HUES64 (cell line): ENCODE measurements at regions not wholly inside any gene's neighbourhood (a gene's known extent, or its start where the extent isn't known, plus 50 kb on each side); places are given as distances from the start of the nearest gene placed in this dataset.

Experiments used
- H3K27ac ChIP-seq: 2 replicates; pipeline ENCODE4 v1.7.0; 2013; ENCODE audit warnings: low read depth, low read length, inconsistent platforms
- H3K27me3 ChIP-seq: 2 replicates; pipeline ENCODE4 v1.6.1; 2013; ENCODE audit warnings: mild to moderate bottlenecking, low read length; ENCODE audit not compliant: insufficient read depth
- H3K36me3 ChIP-seq: 2 replicates; pipeline ENCODE4 v1.6.1; 2013; ENCODE audit warnings: mild to moderate bottlenecking, low read length; ENCODE audit not compliant: insufficient read depth
- H3K4me1 ChIP-seq: 2 replicates; pipeline ENCODE4 v1.6.1; 2013; ENCODE audit warnings: mild to moderate bottlenecking, low read length, moderate library complexity; ENCODE audit not compliant: insufficient read depth
- H3K4me3 ChIP-seq: 2 replicates; pipeline ENCODE4 v1.5.1; 2013; ENCODE audit warnings: mild to moderate bottlenecking, low read length, moderate library complexity
- H3K9ac ChIP-seq: 2 replicates; pipeline ENCODE4 v1.6.1; 2013; ENCODE audit warnings: mild to moderate bottlenecking, low read depth, low read length
- H3K9me3 ChIP-seq: 2 replicates; pipeline ENCODE4 v1.6.1; 2013; ENCODE audit warnings: low read depth, low read length; ENCODE audit not compliant: insufficient read depth
- WGBS: fragments of 150-250, 120-280 bp; methylation state at CpG from one replicate; pipeline ENCODE4 v1.1.7; 2013; ENCODE audit warnings: missing lambda C conversion rate; 5-methylcytosine and 5-hydroxymethylcytosine counted together

DNA sequence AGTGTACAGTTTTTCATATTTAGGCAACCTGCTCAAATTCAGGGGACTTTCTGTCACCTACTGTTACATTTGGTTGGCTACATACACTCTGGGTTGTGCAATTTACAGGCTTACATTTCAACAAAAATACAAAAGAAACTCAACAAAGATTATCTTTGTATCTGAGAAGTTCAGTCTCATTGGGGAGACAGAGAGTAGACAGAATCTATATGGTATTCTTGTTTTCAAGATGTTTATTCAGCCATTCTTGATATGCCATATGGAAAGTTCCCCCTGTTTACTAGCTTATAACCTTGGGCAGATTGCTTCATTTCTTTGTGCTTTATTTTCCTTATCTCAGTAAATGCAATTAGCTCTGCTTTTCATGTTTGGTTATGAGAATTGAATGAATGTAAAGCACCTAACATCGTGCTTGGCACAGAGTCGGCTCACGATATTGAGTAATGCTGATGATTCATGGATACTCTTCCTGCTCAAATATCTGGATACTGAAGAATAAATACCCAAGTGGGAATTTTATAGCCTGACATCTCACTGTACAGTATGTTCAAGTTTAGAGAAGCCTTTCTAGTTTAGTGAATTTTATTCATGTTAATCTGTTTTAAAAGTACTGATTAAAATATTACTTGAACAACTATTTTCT lies 96.5 kb upstream of the PACRGL start:
- Histone ChIP-seq H3K4me1 (no peaks in the 10 kb centered on the region), H3K27ac (no peak overlapping the region), H3K36me3 (no peaks in the 10 kb centered on the region), H3K9me3 (no peaks in the 10 kb centered on the region), H3K27me3 (no peaks in the 10 kb centered on the region), H3K9ac (no peak overlapping the region), H3K4me3 (no peak overlapping the region)
- WGBS: 96% methylated on average over 3 of the region's 3 CpGs

DNA sequence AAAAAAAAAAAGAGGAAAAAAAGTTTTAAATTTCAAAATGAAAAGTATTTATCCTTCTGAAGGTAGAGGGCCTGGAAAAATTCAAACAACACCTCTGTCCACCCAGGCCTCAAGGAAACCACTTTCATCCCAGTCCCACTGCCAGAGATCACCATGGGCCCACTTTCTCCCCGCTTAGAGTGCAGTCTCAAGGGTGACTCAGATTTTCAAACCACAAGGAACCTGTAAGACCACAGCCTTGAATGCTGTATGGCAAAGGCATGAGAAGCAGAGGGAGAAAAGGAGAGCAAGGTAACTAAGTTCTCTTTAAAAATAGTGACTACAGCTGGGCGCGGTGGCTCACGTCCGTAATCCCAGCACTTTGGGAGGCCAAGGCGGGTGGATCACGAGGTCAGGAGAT lies 87.9 kb upstream of the PACRGL start:
- H3K9me3 ChIP-seq: no peaks in the 10 kb centered on the region
- WGBS: 94% methylated on average over 7 of the region's 7 CpGs
- H3K27ac ChIP-seq: no peak overlapping the region
- H3K27me3 ChIP-seq: no peaks in the 10 kb centered on the region
- no peak overlapping the region for H3K9ac ChIP-seq
- H3K36me3 ChIP-seq: no peaks in the 10 kb centered on the region
- H3K4me1 ChIP-seq: no peaks in the 10 kb centered on the region
- H3K4me3 ChIP-seq: no peak overlapping the region

DNA sequence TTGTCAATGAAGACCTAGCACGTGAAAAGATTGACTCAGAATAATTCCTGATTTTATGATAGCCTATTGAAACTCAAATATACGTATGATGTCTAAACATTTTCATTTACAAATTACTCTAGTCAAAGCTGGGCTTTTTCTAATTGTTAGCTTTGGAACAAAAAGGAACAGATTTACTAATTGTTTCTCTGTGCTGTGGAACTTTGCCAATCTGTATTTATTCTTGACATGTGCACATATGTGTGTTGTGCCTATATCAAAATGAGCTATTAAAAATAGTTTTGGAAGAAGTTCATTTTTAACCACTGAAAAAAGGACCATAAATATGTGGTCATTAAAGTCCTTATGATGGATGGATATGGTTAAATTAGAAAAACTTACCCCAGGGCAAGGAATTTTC lies 85.4 kb upstream of the PACRGL start:
- 83% methylated on average over 1 of the region's 2 CpGs for WGBS

DNA sequence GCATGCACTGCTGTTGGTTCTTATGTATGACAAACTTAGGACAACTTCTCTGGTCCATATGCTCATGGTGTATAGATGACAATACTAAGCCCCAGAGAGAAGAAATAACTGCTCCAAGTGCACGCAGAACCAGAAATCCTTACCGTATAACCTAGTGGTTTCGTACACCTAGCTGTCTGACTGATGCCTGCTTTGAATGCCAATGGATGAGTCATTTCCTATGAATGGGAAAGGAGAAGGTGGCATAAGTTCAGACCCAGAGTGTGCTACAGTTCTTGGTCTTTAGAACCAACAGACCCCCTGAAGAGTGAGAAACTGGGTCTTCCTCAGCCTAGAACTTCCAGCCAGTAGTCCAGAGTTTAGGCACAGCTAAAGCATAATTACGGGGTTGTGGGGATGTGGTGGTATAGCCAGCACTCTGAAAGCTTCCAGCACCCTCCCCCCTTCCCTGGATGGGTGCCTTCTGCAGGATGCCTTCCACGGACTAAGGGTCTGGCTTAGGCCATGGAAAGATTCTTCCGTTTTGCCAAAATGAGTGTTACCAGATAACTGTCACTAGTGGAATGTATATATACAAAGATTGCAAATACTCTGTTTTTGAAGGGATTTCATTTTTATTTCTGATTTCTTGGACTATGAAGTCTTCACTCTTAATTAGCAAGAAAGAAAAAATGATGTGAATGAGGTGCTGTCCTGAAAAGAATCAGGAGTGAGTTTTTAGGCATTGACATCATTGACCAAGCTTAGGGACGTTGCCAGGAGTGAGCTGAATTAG lies 84.6 kb upstream of the PACRGL start:
- H3K27ac ChIP-seq: no peak overlapping the region
- 96% methylated on average over 6 of the region's 7 CpGs for WGBS
- no peaks in the 10 kb centered on the region for H3K36me3 ChIP-seq

More for the DNA sequence above, 85.4 kb upstream of the PACRGL start:
- H3K9me3 ChIP-seq: no peaks in the 10 kb centered on the region
- H3K27me3 ChIP-seq: no peaks in the 10 kb centered on the region
- no peak overlapping the region for H3K4me3 ChIP-seq
- no peak overlapping the region for H3K27ac ChIP-seq
- H3K9ac ChIP-seq: no peak overlapping the region
- H3K36me3 ChIP-seq: no peaks in the 10 kb centered on the region
- H3K4me1 ChIP-seq: peaks cover 23% of the 10 kb centered on the region

DNA sequence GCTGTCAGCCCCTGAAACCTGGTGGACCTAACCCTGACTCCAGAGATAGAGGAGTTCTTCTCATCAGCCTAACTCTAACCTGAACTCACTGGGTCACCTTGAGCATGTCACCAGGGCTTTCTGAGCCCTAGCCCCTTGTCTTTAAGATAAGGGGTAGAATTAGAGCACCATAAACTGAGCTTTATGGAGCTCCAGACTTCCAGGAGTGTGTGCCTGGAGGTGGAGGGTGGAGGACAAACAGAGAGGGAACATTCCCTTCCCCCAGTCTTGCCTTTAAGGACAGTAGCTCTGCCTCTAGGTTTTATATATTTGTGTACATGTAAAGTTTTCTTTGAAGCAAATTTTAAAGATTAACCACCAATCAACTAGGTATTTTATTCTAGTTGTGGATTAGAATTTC lies 83.9 kb upstream of the PACRGL start:
- no peak overlapping the region for H3K9ac ChIP-seq
- H3K4me1 ChIP-seq: peaks cover 27% of the 10 kb centered on the region
- no peaks in the 10 kb centered on the region for H3K27me3 ChIP-seq
- no peaks in the 10 kb centered on the region for H3K9me3 ChIP-seq
- H3K27ac ChIP-seq: no peak overlapping the region
- no peak overlapping the region for H3K4me3 ChIP-seq
- no peaks in the 10 kb centered on the region for H3K36me3 ChIP-seq

More for the DNA sequence above, 84.6 kb upstream of the PACRGL start:
- Histone ChIP-seq H3K9ac (no peak overlapping the region), H3K4me1 (peaks cover 27% of the 10 kb centered on the region), H3K27me3 (no peaks in the 10 kb centered on the region), H3K4me3 (no peak overlapping the region), H3K9me3 (no peaks in the 10 kb centered on the region)

DNA sequence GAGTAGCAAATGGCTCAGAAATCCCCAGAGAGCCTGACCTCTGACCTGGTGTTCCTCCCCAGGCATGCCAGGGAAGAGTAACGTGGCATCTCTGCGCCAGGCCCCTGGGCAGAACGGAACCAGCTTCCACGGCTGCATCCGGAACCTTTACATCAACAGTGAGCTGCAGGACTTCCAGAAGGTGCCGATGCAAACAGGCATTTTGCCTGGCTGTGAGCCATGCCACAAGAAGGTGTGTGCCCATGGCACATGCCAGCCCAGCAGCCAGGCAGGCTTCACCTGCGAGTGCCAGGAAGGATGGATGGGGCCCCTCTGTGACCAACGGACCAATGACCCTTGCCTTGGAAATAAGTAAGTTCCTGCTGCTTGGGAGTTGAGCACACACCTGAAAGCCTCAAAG lies 83.4 kb upstream of the PACRGL start:
- 95% methylated on average over 8 of the region's 8 CpGs for whole genome bisulfite sequencing
- no peak overlapping the region for H3K4me3 ChIP-seq
- H3K9me3 ChIP-seq: no peaks in the 10 kb centered on the region
- H3K9ac ChIP-seq: no peak overlapping the region
- no peaks in the 10 kb centered on the region for H3K36me3 ChIP-seq
- peaks cover 27% of the 10 kb centered on the region for H3K4me1 ChIP-seq
- H3K27ac ChIP-seq: no peak overlapping the region
- H3K27me3 ChIP-seq: no peaks in the 10 kb centered on the region

DNA sequence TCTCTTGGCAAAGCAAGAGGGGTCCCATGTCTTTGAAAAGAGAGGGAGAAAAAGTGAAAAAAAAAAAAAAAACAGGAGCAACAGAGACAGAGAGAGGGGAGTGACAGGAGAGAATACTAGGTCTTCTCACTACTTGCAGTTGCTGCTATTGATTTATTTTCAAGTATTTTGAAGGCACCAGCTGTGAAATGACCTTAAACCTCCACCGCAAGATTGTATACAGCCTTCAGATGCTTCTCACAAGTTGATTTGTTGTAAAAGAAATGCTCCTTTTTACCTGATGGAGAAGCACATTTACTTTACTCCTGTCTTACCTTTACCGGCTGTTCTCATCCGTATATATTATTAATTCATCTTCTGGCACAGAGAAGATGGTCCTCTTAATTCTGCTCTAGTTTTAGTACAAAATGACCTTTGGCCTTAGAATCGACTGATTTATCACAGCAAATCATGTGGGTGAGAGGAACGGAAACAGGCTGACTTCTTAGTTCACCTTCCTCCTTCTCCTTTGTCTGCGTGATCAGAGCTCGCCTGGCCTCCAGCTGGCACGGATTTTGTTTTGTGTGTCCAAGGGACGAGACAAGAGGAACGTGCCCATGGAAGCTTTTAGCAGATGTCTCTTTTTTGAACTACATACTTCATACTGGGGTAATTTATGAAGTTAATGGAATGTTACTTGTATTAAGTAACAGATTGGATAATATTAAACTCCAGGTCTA lies 82.4 kb upstream of the PACRGL start:
- 73% methylated on average over 10 of the region's 10 CpGs for WGBS
- no peak overlapping the region for H3K27ac ChIP-seq

DNA sequence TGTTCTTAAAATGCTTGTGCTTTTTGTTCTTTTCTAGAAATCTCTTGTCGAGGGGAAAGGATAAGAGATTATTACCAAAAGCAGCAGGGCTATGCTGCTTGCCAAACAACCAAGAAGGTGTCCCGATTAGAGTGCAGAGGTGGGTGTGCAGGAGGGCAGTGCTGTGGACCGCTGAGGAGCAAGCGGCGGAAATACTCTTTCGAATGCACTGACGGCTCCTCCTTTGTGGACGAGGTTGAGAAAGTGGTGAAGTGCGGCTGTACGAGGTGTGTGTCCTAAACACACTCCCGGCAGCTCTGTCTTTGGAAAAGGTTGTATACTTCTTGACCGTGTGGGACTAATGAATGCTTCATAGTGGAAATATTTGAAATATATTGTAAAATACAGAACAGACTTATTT lies 81.5 kb upstream of the PACRGL start:
- no peak overlapping the region for H3K9ac ChIP-seq
- H3K36me3 ChIP-seq: no peaks in the 10 kb centered on the region
- no peaks in the 10 kb centered on the region for H3K27me3 ChIP-seq
- WGBS: 60% methylated on average over 12 of the region's 12 CpGs
- H3K27ac ChIP-seq: no peak overlapping the region
- H3K4me3 ChIP-seq: no peak overlapping the region
- H3K9me3 ChIP-seq: no peaks in the 10 kb centered on the region
- H3K4me1 ChIP-seq: peaks cover 27% of the 10 kb centered on the region

More for the DNA sequence above, 82.4 kb upstream of the PACRGL start:
- no peaks in the 10 kb centered on the region for H3K9me3 ChIP-seq
- H3K4me1 ChIP-seq: peaks cover 27% of the 10 kb centered on the region
- no peaks in the 10 kb centered on the region for H3K36me3 ChIP-seq
- H3K27me3 ChIP-seq: no peaks in the 10 kb centered on the region
- no peak overlapping the region for H3K9ac ChIP-seq
- no peak overlapping the region for H3K4me3 ChIP-seq

DNA sequence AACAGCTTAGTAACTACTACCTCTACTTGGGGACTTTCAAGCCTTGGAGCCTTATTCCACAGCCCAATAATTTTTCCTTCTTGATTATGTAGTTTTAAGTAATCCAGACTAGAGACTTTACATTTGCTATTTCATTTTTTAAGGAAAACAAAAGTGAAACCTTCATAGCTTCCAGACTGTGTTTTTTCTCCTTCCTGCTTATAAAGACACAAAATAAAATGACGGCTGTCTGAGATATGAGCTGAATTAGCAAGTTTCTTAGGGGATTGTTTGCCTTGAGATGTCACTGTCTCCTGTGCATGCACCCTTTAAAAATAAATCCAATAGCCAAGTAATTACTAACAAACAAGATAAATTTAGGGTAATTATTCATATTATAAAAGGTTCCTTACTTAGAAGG lies 78.8 kb upstream of the PACRGL start:
- peaks cover 27% of the 10 kb centered on the region for H3K4me1 ChIP-seq
- WGBS: no CpG with 5 or more reads among the region's 1 CpG
- no peaks in the 10 kb centered on the region for H3K36me3 ChIP-seq

DNA sequence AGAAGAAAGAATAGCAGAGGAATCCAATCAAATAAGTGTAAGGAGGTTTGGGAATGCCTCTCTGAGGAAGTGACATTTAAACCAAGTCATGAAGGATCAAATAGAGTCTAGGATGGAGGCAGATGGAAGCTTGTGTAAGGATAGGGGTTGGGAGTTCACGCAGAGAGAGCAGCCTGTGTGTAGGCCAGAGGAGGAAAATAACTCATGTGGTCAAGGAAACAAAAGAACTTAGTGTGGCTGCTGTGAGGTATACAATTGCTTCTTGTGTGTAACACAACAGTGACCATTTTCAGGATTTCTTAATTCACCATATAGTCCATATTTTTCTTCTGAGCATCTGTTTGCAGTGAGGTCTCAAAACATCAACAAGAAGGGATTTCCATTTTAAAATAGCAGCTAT lies 77.6 kb upstream of the PACRGL start:
- Histone ChIP-seq H3K4me1 (peaks cover 24% of the 10 kb centered on the region), H3K27me3 (no peaks in the 10 kb centered on the region), H3K27ac (no peak overlapping the region), H3K9me3 (0 out of 2 replicates have a peak, but pooled peaks cover under 1% of the 10 kb centered on the region), H3K9ac (no peak overlapping the region), H3K4me3 (no peak overlapping the region), H3K36me3 (no peaks in the 10 kb centered on the region)
- WGBS: 90% methylated on average over 1 of the region's 1 CpG

More for the DNA sequence above, 78.8 kb upstream of the PACRGL start:
- no peak overlapping the region for H3K27ac ChIP-seq
- no peak overlapping the region for H3K9ac ChIP-seq
- no peaks in the 10 kb centered on the region for H3K27me3 ChIP-seq
- H3K4me3 ChIP-seq: no peak overlapping the region
- H3K9me3 ChIP-seq: no peaks in the 10 kb centered on the region

DNA sequence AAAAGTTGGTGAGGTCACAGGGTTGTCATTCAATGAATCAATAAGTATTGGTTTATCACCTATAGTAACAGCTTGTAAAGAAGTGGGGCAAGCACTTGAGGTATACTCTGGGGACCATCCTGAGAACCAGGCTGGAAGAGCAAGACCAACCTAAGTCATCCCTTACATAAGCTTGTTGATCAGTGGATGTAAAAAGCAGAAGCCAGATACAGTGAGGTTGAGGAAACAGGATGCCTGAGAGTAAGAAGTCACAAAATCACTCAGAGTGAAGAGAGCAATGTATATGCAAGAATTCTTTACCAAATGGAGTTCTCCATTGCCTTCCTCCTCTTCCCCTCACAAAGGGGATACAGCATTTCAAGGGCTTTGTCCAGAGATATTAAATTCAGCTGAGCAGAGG lies 76.3 kb upstream of the PACRGL start:
- Histone ChIP-seq H3K9me3 (peaks cover 11% of the 10 kb centered on the region), H3K9ac (no peak overlapping the region), H3K4me3 (no peak overlapping the region), H3K36me3 (no peaks in the 10 kb centered on the region), H3K27ac (no peak overlapping the region), H3K4me1 (peaks cover 12% of the 10 kb centered on the region), H3K27me3 (no peaks in the 10 kb centered on the region)
